HCT116 (cell line): ENCODE measurements at regions not wholly inside any gene's neighbourhood (a gene's known extent, or its start where the extent isn't known, plus 50 kb on each side); places are given as distances from the start of the nearest gene placed in this dataset.

Experiments
- ATAC-seq: fragments of 200-7000 bp; cut with Tn5 transposase; 2 replicates; pipeline ENCODE4 v1.9.1; 2020; ENCODE audit warnings: mild to moderate bottlenecking, moderate library complexity
- BruUV-seq: library from RNA; stranded (reverse); fragments of 400-500 nt; replicated peaks from 2 replicates; lab custom pipeline; 2021; lab: Mats Ljungman, UMichigan
- CTCF ChIA-PET: fragments of 300-600 bp; sonication (Branson Sonifier 250); formaldehyde crosslinking; loops from one replicate; lab custom pipeline; 2021; ENCODE audit warnings: antibody characterized with exemption; lab: Charles Lee
- POLR2A ChIA-PET: fragments of 300-600, 350-600 bp; sonication (Branson Sonifier 250); formaldehyde crosslinking; loops from one replicate; lab custom pipeline; 2021; ENCODE audit warnings: antibody characterized with exemption; lab: Charles Lee
- RAD21 ChIA-PET, 2 experiments: fragments of 300-600 bp; sonication (Branson Sonifier 250); formaldehyde crosslinking; loops; one replicate each; lab custom pipeline; 2023; ENCODE audit warnings: low total read pairs in 2 of 2; ENCODE audit not compliant: uncharacterized antibody in 2 of 2, unreplicated experiment in 2 of 2, low non-redundant PET in 1 of 2; lab: Charles Lee
- DNase-seq: peaks from one replicate; pipeline ENCODE4 v3.0.0-alpha.2; 2010; ENCODE audit warnings: low read depth, low spot score
- H2AFZ ChIP-seq: fragments of 200-600 bp; shearing (Covaris generic), sonication (generic); 2 replicates; pipeline ENCODE4 v1.6.1; 2017; ENCODE audit warnings: low read depth, mixed run types, mixed read lengths, antibody characterized with exemption, low read length; ENCODE audit not compliant: poor library complexity, severe bottlenecking
- H3K27ac ChIP-seq: 2 replicates; pipeline ENCODE4 v1.5.1; 2012; ENCODE audit warnings: low read depth, low read length
- H3K27me3 ChIP-seq: fragments of 200-600 bp; sonication (generic); 2 replicates; pipeline ENCODE4 v1.6.1; 2016; ENCODE audit warnings: mixed run types, low read length, mixed read lengths; ENCODE audit not compliant: insufficient read depth
- H3K36me3 ChIP-seq, 2 experiments: fragments of 200-500 bp in 1 of 2; fragments of 200-600 bp in 1 of 2; sonication (Bioruptor generic) in 1 of 2; sonication (generic) in 1 of 2; 2 replicates each; pipeline versions ENCODE4 v1.5.1 to v1.6.1; 2014 to 2016; ENCODE audit warnings: low read length in 2 of 2, inconsistent platforms in 1 of 2, mixed read lengths in 1 of 2, mixed run types in 1 of 2; ENCODE audit not compliant: insufficient read depth in 2 of 2, control insufficient read depth in 1 of 2
- H3K4me1 ChIP-seq, 2 experiments: fragments of 200-600 bp in 1 of 2; sonication (generic) in 1 of 2; 2 replicates each; pipeline versions ENCODE4 v1.5.1 to v1.6.1; 2012 to 2017; ENCODE audit warnings: low read length in 2 of 2, inconsistent platforms in 1 of 2, mild to moderate bottlenecking in 1 of 2, mixed read lengths in 1 of 2, mixed run types in 1 of 2, moderate library complexity in 1 of 2; ENCODE audit not compliant: insufficient read depth in 2 of 2, control insufficient read depth in 1 of 2
- H3K4me2 ChIP-seq: fragments of 200-600 bp; sonication (generic); 2 replicates; pipeline ENCODE4 v1.6.1; 2017; ENCODE audit warnings: mixed run types, low read length, mixed read lengths
- H3K4me3 ChIP-seq, 2 experiments: fragments of 200-600 bp in 1 of 2; sonication (generic) in 1 of 2; replicated peaks in 1 of 2; 2 replicates each; pipeline ENCODE4 v1.5.1; 2011 to 2016; ENCODE audit warnings: low read length in 2 of 2, control low read depth in 1 of 2, low read depth in 1 of 2, mild to moderate bottlenecking in 1 of 2, mixed read lengths in 1 of 2, mixed run types in 1 of 2
- H3K79me2 ChIP-seq: fragments of 200-600 bp; sonication (generic); 2 replicates; pipeline ENCODE4 v1.6.1; 2017; ENCODE audit warnings: mild to moderate bottlenecking, mixed run types, low read length, moderate library complexity, mixed read lengths; ENCODE audit not compliant: insufficient read depth
- H3K9ac ChIP-seq: fragments of 200-600 bp; sonication (generic); 2 replicates; pipeline ENCODE4 v1.6.1; 2016; ENCODE audit warnings: low read length, mixed read lengths
- H3K9me2 ChIP-seq: fragments of 200-600 bp; sonication (generic), shearing (Covaris generic); 2 replicates; pipeline ENCODE4 v1.6.1; 2017; ENCODE audit warnings: mixed run types, mild to moderate bottlenecking, moderate library complexity; ENCODE audit not compliant: insufficient read depth
- H3K9me3 ChIP-seq, 2 experiments: fragments of 200-500 bp in 1 of 2; fragments of 200-600 bp in 1 of 2; sonication (Bioruptor generic) in 1 of 2; sonication (generic) in 1 of 2; 2 replicates each; pipeline ENCODE4 v1.6.1; 2014 to 2017; ENCODE audit warnings: low read length in 2 of 2, mixed read lengths in 2 of 2, inconsistent platforms in 1 of 2, low read depth in 1 of 2, mild to moderate bottlenecking in 1 of 2, mixed run types in 1 of 2, moderate library complexity in 1 of 2; ENCODE audit not compliant: control insufficient read depth in 1 of 2, insufficient read depth in 1 of 2
- H4K20me1 ChIP-seq: fragments of 200-600 bp; sonication (generic), shearing (Covaris generic); 2 replicates; pipeline ENCODE4 v1.6.1; 2017; ENCODE audit warnings: mixed run types, mild to moderate bottlenecking, moderate library complexity; ENCODE audit not compliant: insufficient read depth
- CBX3 ChIP-seq: IDR thresholded peaks from 2 replicates; pipeline ENCODE4 v1.6.1; 2012; ENCODE audit warnings: low read depth
- ELF1 ChIP-seq: IDR thresholded peaks from 2 replicates; pipeline ENCODE4 v1.6.1; 2012; ENCODE audit warnings: low read depth, borderline replicate concordance
- EZH2phosphoT487 ChIP-seq: fragments of 200-600 bp; IDR thresholded peaks from 2 replicates; pipeline ENCODE4 v1.6.1; 2018; ENCODE audit warnings: antibody characterized with exemption, borderline replicate concordance
- JUND ChIP-seq: IDR thresholded peaks from 2 replicates; pipeline ENCODE4 v1.6.1; 2012
- POLR2A ChIP-seq: IDR thresholded peaks from 2 replicates; pipeline ENCODE4 v1.7.0; 2011; ENCODE audit warnings: borderline replicate concordance; ENCODE audit not compliant: insufficient read depth, insufficient read length; ENCODE audit errors: extremely low read depth
- POLR2AphosphoS5 ChIP-seq: IDR thresholded peaks from 2 replicates; pipeline ENCODE4 v1.6.1; 2011; ENCODE audit warnings: mild to moderate bottlenecking, low read depth, low read length, moderate library complexity
- SIN3A ChIP-seq: IDR thresholded peaks from 2 replicates; pipeline ENCODE4 v1.6.1; 2012; ENCODE audit warnings: low read depth
- SP1 ChIP-seq: IDR thresholded peaks from 2 replicates; pipeline ENCODE4 v1.6.1; 2012; ENCODE audit warnings: low read depth
- SRF ChIP-seq: IDR thresholded peaks from 2 replicates; pipeline ENCODE4 v1.6.1; 2012; ENCODE audit warnings: low read depth
- TCF7L2 ChIP-seq: IDR thresholded peaks from 2 replicates; pipeline ENCODE4 v1.7.0; 2011; ENCODE audit warnings: borderline replicate concordance, inconsistent platforms; ENCODE audit not compliant: insufficient read depth, insufficient read length; ENCODE audit errors: extremely low read depth
- YY1 ChIP-seq: IDR thresholded peaks from 2 replicates; pipeline ENCODE4 v1.6.1; 2011; ENCODE audit warnings: low read length, low read depth, moderate library complexity, mild to moderate bottlenecking; ENCODE audit not compliant: insufficient replicate concordance; ENCODE audit errors: extremely low read depth
- ZFX ChIP-seq: fragments of 450-650 bp; IDR thresholded peaks from 2 replicates; pipeline ENCODE4 v1.6.1; 2017
- ZNF274 ChIP-seq: fragments of 200-500 bp; sonication (Bioruptor generic); IDR thresholded peaks from 2 replicates; pipeline ENCODE4 v1.6.1; 2014; ENCODE audit warnings: mild to moderate bottlenecking, low read depth, low read length, inconsistent platforms
- intact Hi-C: fragments of 100-400 bp; cut with micrococcal nuclease; formaldehyde crosslinking; loops from 2 replicates; pipeline ENCODE4 v1.10.0; 2022
- TF ChIP-seq, protein P1 (sequence below), 3 experiments: fragments of 200-600 bp in 1 of 3; sonication (generic) in 1 of 3; IDR thresholded peaks in 2 of 3; conservative IDR thresholded peaks in 1 of 3; 2 replicates each; pipeline ENCODE4 v1.5.1; 2012 to 2017; ENCODE audit warnings: low read depth in 2 of 3, low read length in 2 of 3, antibody characterized with exemption in 1 of 3, borderline replicate concordance in 1 of 3, control low read depth in 1 of 3, mild to moderate bottlenecking in 1 of 3, mixed read lengths in 1 of 3, mixed run types in 1 of 3, moderate library complexity in 1 of 3; ENCODE audit not compliant: insufficient read depth in 1 of 3
- TF ChIP-seq, protein P2 (sequence below): IDR thresholded peaks from 2 replicates; pipeline ENCODE4 v1.6.1; 2012
- TF ChIP-seq, protein P3 (sequence below): IDR thresholded peaks from 2 replicates; pipeline ENCODE4 v1.6.1; 2012

- peaks cover 24% of the 10 kb centered on the region; the same call in 1 of the 2 replicates for H3K27me3 ChIP-seq
- ChIA-PET CTCF (no interaction called here), POLR2A (no interaction called here), RAD21 (no interaction called here)
- no peaks in the 10 kb centered on the region for H3K9me2 ChIP-seq
- no peak for DNase-seq
- H3K4me3 ChIP-seq = no peak overlapping the region
- no peaks in the 10 kb centered on the region for H3K36me3 ChIP-seq
- no peaks in the 10 kb centered on the region for H3K79me2 ChIP-seq
- intact Hi-C loops = no loop called here
- no peak for TF ChIP-seq ZNF274
- no peak for TF ChIP-seq ELF1
- TF ChIP-seq, protein P1, sequence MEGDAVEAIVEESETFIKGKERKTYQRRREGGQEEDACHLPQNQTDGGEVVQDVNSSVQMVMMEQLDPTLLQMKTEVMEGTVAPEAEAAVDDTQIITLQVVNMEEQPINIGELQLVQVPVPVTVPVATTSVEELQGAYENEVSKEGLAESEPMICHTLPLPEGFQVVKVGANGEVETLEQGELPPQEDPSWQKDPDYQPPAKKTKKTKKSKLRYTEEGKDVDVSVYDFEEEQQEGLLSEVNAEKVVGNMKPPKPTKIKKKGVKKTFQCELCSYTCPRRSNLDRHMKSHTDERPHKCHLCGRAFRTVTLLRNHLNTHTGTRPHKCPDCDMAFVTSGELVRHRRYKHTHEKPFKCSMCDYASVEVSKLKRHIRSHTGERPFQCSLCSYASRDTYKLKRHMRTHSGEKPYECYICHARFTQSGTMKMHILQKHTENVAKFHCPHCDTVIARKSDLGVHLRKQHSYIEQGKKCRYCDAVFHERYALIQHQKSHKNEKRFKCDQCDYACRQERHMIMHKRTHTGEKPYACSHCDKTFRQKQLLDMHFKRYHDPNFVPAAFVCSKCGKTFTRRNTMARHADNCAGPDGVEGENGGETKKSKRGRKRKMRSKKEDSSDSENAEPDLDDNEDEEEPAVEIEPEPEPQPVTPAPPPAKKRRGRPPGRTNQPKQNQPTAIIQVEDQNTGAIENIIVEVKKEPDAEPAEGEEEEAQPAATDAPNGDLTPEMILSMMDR (IDR thresholded peaks at IDR 0.05 in 2 of 3, conservative IDR thresholded peaks at IDR 0.05 in 1 of 3; ENCODE audit: borderline replicate concordance in 1 of 3, insufficient read depth in 1 of 3, low read depth in 2 of 3, low read length in 2 of 3) = no peak
- no peak for TF ChIP-seq CBX3
- no peak for TF ChIP-seq SP1
- TF ChIP-seq SRF = no peak
- TF ChIP-seq EZH2phosphoT487 = no peak
- no peak for TF ChIP-seq TCF7L2
- TF ChIP-seq, protein P2, sequence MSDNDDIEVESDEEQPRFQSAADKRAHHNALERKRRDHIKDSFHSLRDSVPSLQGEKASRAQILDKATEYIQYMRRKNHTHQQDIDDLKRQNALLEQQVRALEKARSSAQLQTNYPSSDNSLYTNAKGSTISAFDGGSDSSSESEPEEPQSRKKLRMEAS = no peak
- no peak for TF ChIP-seq POLR2AphosphoS5
- TF ChIP-seq JUND = no peak
- no peak for TF ChIP-seq POLR2A
- TF ChIP-seq, protein P3, sequence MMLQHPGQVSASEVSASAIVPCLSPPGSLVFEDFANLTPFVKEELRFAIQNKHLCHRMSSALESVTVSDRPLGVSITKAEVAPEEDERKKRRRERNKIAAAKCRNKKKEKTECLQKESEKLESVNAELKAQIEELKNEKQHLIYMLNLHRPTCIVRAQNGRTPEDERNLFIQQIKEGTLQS = no peak
- TF ChIP-seq ZFX = no peak
- TF ChIP-seq SIN3A = no peak
- no peak for TF ChIP-seq YY1
- H3K4me1 ChIP-seq = no peaks in the 10 kb centered on the region
- no peaks in the 10 kb centered on the region for H3K9me3 ChIP-seq
- ATAC-seq = no peak
- no peak overlapping the region for H2AFZ ChIP-seq
- no peak overlapping the region for H3K4me2 ChIP-seq
- no peak overlapping the region for H3K9ac ChIP-seq
- no peaks in the 10 kb centered on the region for H4K20me1 ChIP-seq
- no TSS peak for BruUV-seq
- H3K27ac ChIP-seq = no peak overlapping the region
Measured at GRCh38 chr11:119853581-119854360, 124.8 kb upstream of the NECTIN1 start.
